ENCODE measurements at regions not wholly inside any gene's neighbourhood (a gene's known extent, or its start where the extent isn't known, plus 50 kb on each side); places are given as distances from the start of the nearest gene placed in this dataset.

DNA sequence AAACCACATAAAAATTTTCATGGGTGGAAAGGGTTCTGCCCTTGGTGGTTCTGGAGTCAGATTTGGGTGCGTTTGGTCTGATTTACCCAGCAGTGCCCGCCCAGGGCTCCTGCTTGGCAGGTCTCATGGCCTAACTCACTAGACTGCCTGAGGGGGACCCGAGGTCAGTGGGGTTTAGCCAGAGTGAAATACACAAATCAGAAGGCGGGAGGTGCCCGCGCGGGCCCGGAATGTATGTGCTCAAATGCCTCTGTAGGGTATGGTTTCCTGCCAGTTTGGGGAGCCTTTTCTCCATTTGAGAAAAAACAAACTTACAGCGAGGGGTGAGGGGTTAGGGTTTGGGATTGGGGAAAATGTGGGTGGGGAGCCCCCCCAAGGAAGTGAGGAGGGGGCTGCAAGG is 70.9 kb upstream of the POLG start:
- Histone ChIP-seq H3K9me3 (ENCODE audit: control insufficient read depth in 2 of 3, insufficient read depth in 1 of 3, low read length in 3 of 3) (no peaks in the 10 kb centered on the region), H3K36me3 (ENCODE audit: control insufficient read depth in 2 of 3, insufficient read depth in 3 of 3, low read length in 3 of 3) (no peaks in the 10 kb centered on the region), H3K27me3 (ENCODE audit: control insufficient read depth, insufficient read depth, low read length) (peaks cover 89% of the 10 kb centered on the region), H3K27ac (ENCODE audit: low read depth in 2 of 2, low read length in 2 of 2) (no peak overlapping the region), H3K9ac (ENCODE audit: low read length in 3 of 3) (no peak overlapping the region), H3K4me1 (ENCODE audit: control insufficient read depth in 2 of 3, insufficient read depth in 2 of 3, low read depth in 1 of 3, low read length in 3 of 3) (peaks cover 0 to 2% (median 0%) of the 10 kb centered on the region in 3 donors), H3K4me3 (ENCODE audit: low read length in 3 of 3) (no peak overlapping the region)
- DNase-seq (no peak), FAIRE-seq (no peak)
- TF ChIP-seq CTCF (IDR thresholded peaks at IDR 0.05; ENCODE audit: borderline replicate concordance, extremely low read depth, insufficient read depth), result no peak
- intact Hi-C loops (cut with DNase I), result no loop called here

GRCh38 chr15:89404023-89404422 is 69.4 kb upstream of the POLG start:
- intact Hi-C loops (cut with DNase I), result no loop called here
- H3K27me3 ChIP-seq (ENCODE audit: control insufficient read depth, insufficient read depth, low read length), result peaks cover 78% of the 10 kb centered on the region
- TF ChIP-seq CTCF (IDR thresholded peaks at IDR 0.05; ENCODE audit: borderline replicate concordance, extremely low read depth, insufficient read depth), result no peak
- FAIRE-seq (no peak), DNase-seq (no peak)
- H3K27ac ChIP-seq (ENCODE audit: low read depth in 2 of 2, low read length in 2 of 2), result no peak overlapping the region
- no peaks in the 10 kb centered on the region for H3K36me3 ChIP-seq (ENCODE audit: control insufficient read depth in 2 of 3, insufficient read depth in 3 of 3, low read length in 3 of 3)
- H3K4me3 ChIP-seq (ENCODE audit: low read length in 3 of 3), result no peak overlapping the region
- H3K4me1 ChIP-seq (ENCODE audit: control insufficient read depth in 2 of 3, insufficient read depth in 2 of 3, low read depth in 1 of 3, low read length in 3 of 3), result peaks cover 0 to 2% (median 0%) of the 10 kb centered on the region in 3 donors
- H3K9ac ChIP-seq (ENCODE audit: low read length in 3 of 3), result no peak overlapping the region
- H3K9me3 ChIP-seq (ENCODE audit: control insufficient read depth in 2 of 3, insufficient read depth in 1 of 3, low read length in 3 of 3), result no peaks in the 10 kb centered on the region

- no peak for TF ChIP-seq CTCF (IDR thresholded peaks at IDR 0.05; ENCODE audit: borderline replicate concordance, extremely low read depth, insufficient read depth)
- intact Hi-C loops (cut with DNase I), result no loop called here
- H3K36me3 ChIP-seq (ENCODE audit: control insufficient read depth in 2 of 3, insufficient read depth in 3 of 3, low read length in 3 of 3), result no peaks in the 10 kb centered on the region
- H3K9me3 ChIP-seq (ENCODE audit: control insufficient read depth in 2 of 3, insufficient read depth in 1 of 3, low read length in 3 of 3), result no peaks in the 10 kb centered on the region
- no peak for DNase-seq
- H3K4me1 ChIP-seq (ENCODE audit: control insufficient read depth in 2 of 3, insufficient read depth in 2 of 3, low read depth in 1 of 3, low read length in 3 of 3), result no peaks in the 10 kb centered on the region
- no peak overlapping the region for H3K9ac ChIP-seq (ENCODE audit: low read length in 3 of 3)
- FAIRE-seq, result no peak
- no peak overlapping the region for H3K4me3 ChIP-seq (ENCODE audit: low read length in 3 of 3)
- no peak overlapping the region for H3K27ac ChIP-seq (ENCODE audit: low read depth in 2 of 2, low read length in 2 of 2)
- H3K27me3 ChIP-seq (ENCODE audit: control insufficient read depth, insufficient read depth, low read length), result peaks cover 71% of the 10 kb centered on the region
Measured at GRCh38 chr15:89402518-89402805, 67.8 kb upstream of the POLG start.
